OCI-LY1 (cell line): ENCODE measurements at regions not wholly inside any gene's neighbourhood (a gene's known extent, or its start where the extent isn't known, plus 50 kb on each side); places are given as distances from the start of the nearest gene placed in this dataset.

Source experiments
- EZH2 ChIP-seq: fragments of 200-600 bp; sonication (generic), shearing (Covaris generic); IDR thresholded peaks from 2 replicates; pipeline ENCODE4 v1.8.0; 2017; ENCODE audit warnings: borderline replicate concordance, mixed run types, mild to moderate bottlenecking, antibody characterized with exemption, low read length, moderate library complexity, mixed read lengths
- TF ChIP-seq, protein P1 (sequence below): fragments of 200-600 bp; sonication (generic), shearing (Covaris generic); IDR thresholded peaks from 2 replicates; pipeline ENCODE4 v1.5.1; 2017; ENCODE audit warnings: mild to moderate bottlenecking, antibody characterized with exemption, low read length, moderate library complexity, mixed read lengths

DNA sequence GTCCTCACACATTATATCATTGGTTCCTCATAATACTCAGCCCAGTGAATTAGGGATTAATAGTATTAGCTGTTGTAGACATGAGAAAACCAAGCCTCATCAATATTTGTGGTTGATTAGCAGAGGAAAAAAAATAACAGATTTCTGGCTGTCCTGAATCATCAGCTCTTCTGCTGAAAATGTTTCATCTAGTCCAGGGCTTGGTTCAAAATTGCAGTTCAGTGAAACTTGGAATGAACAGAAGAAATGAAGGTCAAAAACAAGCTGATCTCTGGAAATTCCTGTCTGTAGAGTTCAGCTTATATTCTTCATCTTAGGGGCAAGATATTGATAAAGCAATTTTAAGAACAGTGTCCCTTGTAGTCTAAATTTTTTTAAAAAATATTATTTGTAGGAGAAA, 361.1 kb upstream of the CCDC179 start:
- no peak for TF ChIP-seq EZH2
- TF ChIP-seq, protein P1, sequence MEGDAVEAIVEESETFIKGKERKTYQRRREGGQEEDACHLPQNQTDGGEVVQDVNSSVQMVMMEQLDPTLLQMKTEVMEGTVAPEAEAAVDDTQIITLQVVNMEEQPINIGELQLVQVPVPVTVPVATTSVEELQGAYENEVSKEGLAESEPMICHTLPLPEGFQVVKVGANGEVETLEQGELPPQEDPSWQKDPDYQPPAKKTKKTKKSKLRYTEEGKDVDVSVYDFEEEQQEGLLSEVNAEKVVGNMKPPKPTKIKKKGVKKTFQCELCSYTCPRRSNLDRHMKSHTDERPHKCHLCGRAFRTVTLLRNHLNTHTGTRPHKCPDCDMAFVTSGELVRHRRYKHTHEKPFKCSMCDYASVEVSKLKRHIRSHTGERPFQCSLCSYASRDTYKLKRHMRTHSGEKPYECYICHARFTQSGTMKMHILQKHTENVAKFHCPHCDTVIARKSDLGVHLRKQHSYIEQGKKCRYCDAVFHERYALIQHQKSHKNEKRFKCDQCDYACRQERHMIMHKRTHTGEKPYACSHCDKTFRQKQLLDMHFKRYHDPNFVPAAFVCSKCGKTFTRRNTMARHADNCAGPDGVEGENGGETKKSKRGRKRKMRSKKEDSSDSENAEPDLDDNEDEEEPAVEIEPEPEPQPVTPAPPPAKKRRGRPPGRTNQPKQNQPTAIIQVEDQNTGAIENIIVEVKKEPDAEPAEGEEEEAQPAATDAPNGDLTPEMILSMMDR, result no peak
